Anterior cingulate cortex (tissue), 58 donors: ENCODE measurements at regions not wholly inside any gene's neighbourhood (a gene's known extent, or its start where the extent isn't known, plus 50 kb on each side); places are given as distances from the start of the nearest gene placed in this dataset.

Experiments
- DNase-seq, 58 donors: peaks; one replicate each; lab custom pipeline; 2025; lab: John Stamatoyannopoulos, UW

DNA sequence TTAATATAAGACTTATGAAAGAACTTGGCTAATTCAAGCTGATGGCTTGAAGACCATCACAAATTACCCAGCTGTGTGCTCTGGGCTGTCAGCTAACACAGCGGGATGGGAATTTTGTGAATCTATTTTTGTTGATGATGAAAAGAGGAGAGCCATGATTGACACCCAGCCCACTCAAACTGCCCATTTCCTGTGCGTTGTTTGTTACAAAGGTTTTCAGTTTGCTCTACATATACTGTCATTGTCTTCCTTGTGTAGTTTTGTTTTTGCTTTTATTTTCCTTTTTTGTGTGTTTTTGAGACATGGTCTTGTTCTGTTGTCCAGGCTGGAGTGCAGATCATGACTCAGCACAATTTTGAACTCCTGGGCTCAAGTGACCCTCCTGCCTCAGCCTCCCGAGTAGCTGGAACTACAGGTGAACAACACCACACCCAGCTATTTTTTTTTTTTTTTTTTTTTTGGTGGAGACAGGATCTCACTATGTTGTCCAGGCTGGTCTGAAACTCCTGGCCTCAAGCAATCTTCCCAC lies 400.3 kb downstream of the ICE1 start:
- DNase-seq: no peak

DNA sequence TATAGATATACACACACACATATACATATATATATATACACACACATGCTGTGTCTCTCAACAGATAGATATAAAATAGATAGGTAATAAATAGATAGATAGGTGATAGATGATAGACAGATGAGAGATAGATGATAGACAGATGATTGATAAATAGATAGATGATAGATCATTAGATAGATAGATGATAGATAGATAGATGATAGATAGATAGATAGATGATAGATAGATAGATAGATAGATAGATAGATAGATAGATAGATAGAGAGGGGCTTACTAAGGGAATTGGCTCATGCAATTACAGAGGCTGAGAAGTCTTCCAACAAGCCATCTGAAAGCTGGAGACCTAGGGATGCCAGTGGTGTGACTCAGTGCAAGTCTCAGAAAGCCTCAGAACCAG lies 394.5 kb downstream of the ICE1 start:
- DNase-seq: no peak

DNA sequence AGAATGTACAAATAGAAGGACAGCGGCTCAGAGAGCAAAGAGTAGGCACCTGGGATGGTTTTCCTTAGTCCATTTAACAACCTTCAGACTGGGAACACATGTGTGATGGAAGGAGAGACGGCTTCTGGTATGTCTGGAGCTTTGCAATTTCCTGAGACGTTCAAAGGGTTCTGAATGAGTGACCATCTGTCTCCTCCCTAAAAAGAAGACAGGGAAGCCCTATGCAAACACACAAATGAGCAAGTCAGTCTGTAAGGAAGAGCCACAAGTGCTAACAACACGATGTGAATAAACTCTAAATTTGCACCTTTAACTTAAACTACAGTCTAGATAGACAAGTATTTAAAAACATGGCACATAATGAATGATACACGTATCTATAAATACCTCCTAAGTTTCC lies 391.0 kb downstream of the ICE1 start:
- no peak for DNase-seq

DNA sequence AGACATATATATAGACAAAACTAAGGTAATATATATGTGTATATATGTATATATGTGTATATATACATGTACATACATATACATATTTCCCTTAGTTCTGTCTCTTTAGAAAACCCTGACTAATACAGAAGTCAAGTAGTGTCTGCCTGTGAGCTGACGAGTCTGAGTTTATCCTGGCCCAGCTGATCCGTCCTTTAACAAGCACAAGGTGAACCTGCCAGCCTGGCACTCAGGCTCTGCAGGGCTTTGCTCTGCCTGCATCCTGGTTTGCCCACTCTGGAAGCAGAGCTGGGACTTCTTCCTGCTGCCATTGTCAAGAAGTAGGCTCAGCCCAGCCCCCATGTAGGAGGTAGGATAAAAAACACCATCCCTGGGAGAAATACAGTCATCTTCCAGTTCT lies 388.0 kb downstream of the ICE1 start:
- DNase-seq: no peak

DNA sequence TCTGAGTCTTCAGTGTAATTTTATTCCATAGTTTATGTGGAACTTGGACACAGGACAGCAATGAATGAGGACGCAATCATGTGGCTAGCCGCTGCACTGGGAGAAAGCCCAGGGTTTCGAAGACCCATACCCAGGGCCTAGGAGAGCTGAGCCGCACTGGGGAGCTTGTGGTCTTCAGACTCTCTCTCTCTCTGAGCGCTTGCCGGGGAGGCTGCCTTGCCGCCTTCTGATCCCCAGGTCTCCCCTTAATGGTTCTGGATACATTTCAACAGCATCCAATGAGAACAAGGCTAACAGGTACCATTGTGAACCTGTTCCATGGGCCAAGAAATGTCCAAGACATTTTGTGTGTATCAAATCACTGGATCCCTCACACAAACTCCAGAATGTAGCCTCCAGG lies 383.4 kb downstream of the ICE1 start:
- DNase-seq: no peak

DNA sequence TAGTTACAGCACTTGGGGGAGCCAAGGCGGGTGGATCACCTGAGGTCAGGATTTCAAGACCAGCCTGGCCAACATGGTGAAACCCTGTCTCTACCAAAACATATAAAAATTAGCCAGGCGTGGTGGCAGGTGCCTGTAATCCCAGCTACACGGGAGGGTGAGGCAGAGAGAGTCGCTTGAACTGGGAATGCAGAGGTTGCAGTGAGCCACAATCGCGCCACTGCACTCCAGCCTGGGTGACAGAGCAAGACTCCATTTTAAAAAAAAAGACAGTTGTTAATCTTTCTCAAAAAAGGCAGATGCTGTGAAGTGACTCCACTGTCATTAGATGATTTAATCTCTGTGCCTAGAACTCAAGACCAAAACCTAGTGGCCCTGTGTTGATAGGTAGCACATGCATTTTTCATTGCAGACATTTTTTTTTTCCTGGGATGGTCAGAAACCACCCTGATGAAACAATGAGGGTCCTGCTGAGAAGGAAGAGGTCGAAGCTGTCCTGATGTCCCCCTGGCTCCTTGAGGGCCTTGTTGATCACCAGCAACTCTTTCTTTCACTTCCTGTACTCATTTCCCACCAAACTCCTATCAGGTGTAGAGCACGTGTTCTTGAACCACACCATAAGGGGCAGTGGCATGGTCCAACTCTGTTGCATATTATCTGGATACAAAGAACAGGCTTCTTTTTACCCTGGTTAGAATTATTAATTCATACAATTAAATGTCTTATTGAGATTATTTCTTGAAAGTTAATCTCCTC lies 382.2 kb downstream of the ICE1 start:
- no peak for DNase-seq

DNA sequence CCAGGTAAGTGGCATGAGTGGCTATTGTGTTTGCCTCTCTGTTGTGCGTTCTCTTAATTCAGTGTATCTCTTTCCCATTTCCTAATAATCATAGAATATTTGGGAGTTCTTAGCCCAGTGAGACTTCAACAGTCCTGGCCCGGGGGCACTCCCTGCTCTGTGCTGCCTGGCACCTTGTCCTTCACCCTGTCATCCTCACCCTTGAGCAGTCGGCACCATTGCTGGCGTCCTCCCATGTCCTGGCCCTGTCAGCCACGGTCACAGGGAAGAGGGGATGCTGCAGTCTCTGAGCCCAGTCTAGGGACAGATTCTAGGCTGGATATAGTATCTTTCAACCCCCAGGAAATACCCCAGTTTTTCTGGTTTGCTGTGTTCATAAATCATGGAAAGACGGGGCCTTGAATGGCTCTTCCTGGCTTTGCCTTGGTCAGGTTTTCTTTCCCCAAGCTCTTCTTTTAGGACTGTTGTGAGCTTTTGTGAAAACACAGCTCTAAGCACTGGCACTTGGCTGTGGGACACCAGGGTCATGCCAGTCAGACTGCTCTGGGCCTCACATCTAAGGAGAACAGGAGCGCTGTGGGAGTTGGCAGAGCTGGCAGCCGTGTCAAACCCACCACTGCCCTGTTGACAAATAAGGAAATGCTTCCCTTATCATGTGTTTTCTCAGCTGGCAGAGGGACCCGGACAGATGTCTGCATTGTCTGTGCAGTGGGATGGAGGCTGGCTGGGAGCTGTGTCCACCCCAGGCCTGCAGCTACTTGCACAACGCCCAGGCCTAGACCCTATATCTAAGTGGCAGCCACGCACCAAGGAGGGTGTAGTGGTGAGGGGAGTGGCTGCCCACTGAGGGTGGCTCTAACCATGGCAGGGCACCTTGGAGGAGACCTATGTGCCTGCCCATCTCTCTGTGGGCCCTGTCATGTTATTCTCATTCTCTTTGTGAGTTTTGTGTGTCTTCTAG lies 378.6 kb downstream of the ICE1 start:
- no peak for DNase-seq

DNA sequence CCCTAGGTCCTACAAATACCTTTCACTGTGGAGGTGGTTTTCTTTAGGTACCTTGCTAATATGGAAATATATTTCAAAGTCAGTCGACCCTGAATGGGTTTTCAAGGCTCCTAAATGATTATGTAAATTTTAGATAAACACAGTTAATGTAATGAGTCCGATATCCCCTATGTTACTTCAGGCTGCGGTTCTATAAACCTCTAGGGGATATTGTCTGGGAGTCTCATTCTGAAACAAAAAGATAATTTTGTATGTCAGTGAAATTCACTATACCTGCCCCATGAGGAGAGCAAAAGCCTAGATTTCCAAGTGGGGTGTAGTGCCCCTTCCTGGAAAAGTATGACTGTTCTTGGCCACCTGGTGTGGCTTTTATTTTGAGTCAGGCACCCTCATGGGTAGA lies 377.3 kb downstream of the ICE1 start:
- no peak for DNase-seq

DNA sequence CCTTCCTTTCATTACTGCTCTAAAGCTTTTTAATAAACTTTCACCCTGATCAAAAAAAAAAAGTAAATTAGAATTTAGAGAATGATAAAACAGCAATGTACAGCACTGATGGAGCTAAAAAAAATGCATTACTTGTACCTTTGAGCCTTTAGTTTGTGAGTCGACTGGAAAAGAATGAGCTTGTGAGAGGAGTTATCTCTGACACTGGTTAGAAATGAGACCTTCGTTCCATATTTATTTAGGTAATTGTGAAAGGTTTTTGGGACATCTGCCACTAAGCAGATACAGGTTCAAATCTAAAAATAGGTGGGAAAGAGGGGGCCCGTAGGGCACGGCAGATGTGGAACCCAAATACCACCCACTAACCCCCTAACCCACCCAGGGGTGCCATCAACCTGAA lies 376.8 kb downstream of the ICE1 start:
- DNase-seq: no peak

DNA sequence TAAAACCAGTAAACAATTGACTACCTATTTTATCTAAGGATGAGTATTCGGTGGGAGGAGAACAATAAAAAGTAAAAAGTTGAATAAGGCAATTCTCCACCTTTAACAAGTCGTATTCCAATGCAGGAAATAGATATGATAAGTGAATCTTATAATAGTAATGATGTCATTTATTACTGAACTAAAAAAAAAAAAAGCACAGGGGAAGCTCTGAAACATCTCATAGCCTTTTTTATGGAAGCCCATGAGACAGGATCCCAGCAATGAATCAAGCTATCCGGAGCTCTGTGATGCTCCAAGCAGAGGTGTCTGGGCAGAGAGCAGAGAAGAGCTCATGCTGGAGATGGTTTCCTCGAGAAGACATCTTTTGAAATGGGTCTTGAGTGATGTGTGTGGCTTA lies 376.0 kb downstream of the ICE1 start:
- no peak for DNase-seq

DNA sequence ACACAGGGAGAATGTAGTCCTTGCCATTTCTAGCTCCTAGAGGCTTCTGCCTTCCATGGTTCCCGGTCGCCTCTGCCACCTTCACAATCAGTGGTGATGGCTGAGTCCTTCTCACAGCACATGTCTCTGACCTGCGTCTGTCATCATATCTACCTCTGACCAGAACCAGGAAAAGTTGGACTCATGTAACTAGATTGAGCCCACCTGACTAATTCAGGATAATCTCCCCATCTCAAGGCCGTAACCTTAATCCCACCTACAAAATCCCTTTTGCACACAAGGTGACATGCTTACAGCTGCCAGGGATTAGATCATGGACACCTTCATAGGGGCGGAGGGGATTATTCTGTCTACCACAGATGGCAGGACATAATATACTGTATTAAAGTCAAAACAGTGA lies 375.6 kb downstream of the ICE1 start:
- DNase-seq: no peak

DNA sequence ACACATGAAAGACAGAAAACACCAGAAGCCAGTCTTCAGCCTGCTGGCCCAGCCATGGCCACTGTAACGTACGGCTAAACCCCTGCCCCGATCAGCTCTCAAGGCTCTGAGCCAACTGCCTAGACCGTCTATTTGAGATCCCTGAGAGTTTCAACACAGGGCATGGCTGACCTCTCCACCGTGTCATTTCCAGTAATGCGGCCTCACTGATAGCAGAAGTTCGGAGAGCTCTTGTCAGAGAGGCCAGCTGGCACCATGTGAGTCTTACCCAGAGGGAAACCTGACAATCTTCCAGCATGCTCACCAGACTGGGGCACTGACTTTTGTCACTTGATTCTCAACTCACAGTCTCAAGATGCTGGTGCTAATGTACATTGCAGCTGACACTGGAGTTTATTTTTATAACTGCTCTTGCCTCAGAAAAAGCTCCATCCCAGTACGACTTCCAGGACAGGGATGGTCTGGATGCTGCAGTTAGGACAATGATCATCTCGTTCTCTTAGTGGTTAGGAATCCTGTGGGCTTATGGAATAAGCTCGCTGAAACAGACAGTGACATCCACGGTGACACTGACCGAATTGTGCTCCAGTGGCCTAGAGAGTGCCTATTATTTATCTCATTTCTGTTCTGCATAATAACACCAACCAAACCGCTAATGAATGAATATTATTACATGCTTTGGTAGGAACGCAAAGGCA lies 372.7 kb downstream of the ICE1 start:
- DNase-seq: no peak

DNA sequence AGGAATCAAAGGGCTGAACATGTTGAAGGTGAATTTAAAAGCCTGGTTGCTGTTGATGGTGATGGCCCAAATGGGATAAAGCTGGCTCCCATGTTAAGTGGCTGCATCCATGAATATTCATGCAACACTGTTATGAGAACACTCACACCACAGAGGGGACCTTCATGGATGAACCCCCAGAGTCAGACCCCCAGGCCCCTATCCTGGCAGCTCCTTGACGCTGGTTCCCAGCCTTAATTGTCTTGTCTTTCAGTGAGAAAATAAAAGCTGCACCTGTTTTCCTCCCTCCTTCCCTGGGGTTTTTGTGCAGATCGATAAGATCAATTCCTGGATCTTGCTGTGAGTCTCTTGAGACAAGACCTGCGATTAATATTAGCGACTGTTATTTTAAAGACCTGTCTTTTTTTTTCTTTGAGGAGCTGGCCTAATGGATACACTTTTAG lies 371.7 kb downstream of the ICE1 start:
- no peak for DNase-seq

DNA sequence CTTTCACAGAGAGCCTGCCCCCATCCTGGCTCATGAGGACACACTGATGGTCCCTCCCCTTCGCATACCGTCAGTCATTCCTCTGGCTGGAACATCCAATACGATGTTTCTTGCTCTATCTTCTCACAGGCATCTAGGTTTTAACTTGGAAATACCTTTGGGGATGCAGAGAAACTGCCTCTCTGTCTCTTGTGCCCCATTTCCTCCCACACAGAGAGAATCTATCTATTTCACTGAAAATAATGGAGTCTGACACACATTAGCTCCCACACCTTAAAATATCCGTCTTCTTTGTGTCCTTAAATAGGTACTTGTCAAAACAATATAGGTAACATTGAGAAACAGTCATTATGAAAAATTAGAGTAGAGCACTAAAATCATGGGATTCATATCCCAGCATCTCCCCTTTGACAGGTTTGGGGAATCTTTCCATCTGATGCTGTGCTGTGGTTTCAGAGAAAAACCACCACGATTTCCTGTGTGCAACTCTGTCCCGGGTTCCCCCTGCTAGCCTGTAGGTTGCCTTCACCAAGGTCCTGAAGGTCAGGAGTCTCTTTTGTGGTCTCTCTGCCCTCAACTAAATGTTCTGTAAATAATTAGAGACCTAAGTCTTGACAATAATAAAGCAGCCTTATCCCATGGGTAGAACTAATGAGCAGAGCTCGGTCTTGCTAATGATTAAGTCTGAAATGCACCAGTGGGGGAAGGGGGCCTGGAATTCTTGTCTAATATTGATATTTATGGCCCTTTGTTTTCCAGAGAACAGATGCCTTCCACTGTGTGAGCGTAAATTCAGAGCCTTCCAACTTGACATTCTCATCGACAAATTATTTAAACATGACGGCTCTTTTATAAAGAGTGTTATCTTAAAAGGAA lies 371.0 kb downstream of the ICE1 start:
- DNase-seq: no peak

DNA sequence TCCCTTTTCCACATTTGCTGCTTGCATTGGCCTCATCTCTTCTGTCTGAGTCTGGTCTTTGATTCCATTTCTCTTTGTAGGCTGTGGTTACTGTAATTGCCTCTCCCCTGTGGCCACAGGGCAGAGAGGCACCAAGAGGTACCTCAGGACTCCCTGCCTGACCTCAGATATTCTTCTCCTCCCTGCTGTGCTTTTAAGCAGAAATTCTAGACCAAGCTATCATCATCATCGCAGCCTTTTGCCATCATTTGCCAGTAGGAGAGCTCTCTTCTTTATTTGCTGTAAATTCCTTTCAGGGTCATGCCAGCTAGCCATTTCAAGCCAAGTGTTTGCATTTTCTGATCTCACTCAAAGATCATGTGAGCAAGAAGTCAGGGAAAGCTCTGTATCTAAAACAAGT lies 369.6 kb downstream of the ICE1 start:
- DNase-seq: no peak

DNA sequence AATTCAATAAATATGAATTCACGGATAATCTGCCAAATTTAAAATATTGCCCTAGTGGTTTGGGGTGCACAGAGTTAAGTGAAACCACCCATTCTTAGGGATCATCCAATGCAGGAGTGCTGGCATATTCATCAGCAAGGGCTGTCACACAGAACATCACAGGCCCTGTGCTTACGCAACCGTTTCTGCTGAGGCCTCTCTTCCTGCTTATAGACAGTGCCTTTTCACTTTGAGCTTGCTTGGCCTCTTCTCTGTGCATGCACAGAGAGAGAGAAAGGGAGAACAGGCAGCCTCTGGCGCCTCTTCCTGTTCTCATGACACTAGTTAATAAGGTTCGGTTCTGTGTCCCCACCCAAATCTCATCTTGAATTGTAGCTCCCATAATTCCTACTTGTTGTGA lies 366.3 kb downstream of the ICE1 start:
- no peak for DNase-seq

DNA sequence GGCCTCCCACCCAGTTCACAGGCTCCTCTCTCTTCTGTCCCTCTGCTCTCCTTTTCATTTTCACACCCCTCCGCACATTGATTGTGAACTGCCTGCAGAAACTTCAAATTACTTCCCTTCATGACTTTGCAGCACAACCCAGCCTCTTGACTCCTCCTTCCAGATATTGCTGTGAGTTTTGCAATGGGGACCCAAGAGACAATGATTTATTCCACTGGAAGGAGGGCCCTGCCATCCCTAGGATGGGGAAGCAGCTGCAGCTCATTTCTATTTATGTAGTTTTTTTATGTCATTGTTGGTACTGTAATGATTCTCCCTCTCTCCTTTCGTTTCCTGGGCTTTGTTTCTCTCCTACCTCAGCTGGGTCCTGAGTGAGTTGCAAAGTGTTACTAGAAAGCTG lies 364.9 kb downstream of the ICE1 start:
- DNase-seq: no peak

DNA sequence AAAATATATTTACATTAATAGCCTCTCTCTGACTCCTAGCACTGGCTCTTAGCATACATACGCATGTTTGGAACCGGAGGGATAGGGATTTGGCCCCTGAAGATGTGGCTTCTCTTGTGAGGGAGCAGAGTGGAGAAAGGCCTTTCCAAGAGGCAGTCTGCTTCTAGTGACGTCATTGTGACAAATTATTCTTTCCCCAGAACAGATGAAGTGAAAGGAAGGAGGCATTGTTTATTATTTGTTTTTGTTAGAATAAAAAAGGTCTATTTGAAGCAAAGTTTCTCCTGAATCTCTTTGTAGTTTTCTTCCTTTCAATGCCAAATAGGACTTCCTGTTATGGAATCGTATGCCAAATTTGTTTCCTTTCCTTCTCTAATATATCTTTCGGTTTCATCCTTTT lies 361.6 kb downstream of the ICE1 start:
- no peak for DNase-seq

DNA sequence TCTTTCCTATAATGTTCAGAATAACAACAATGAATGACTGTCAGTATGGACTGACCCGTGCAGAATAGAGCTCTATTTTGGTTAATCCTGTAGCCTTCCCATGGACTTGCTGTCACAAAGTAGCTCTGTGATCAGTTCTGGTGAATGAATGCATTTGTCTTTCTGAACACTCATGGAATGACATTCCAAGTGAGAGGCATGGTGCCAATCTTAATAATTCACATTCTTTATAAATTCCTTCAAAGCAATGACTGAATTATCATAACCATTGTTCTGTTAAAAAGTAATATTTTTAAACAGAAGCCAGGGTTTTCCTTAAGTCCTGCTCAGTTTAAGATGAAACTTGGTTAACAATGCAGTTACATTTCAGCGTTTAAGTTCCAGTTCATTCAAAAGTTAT lies 360.5 kb downstream of the ICE1 start:
- DNase-seq: no peak

DNA sequence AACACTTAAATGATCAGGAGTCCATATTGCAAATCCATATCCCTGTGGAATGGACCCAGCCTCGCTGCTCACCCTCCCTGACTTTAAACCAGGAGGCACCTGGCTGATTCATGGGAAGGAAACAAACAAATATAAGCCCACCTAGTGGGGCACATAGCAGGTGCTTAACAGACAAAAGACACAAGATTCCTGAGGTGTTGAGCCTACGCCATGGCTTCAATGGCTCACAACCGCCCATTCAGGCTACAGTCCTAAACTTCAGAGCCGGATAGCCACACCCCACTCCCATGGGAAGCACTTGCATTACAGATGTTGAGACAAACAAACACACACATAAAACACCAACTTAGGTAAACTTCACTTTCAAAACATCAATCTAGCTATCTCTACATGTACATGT lies 359.9 kb downstream of the ICE1 start:
- no peak for DNase-seq
